Putamen (tissue), 1 donor: ENCODE measurements at regions not wholly inside any gene's neighbourhood (a gene's known extent, or its start where the extent isn't known, plus 50 kb on each side); places are given as distances from the start of the nearest gene placed in this dataset.
"Not testable (repeated sequence)": the region's sequence is repeated elsewhere in the genome, so short reads cannot be mapped to it uniquely, and the experiment has no call there.

Experiments used
- DNase-seq: peaks from one replicate; pipeline ENCODE4 v3.0.0-alpha.2; 2016; ENCODE audit warnings: low spot score

DNA sequence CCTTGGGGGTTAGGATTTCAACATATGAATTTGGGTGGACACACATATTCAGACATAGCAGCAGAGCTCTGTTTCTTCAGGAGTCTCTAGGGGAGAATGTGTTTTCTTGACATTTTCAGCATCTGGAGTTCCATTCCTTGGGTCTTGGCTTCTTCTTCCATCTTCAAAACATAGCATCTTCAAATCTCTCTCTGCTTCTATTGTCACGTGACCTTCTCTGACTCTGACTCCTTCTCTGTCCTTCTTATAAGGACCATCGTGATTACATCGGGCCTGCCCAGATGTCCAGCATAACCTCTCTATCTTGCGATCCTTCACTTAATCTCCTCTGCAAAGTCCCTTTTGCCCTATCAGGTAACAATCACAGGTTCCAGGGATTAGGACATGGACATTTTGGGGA, 101.0 kb upstream of the CHD6 start:
- DNase-seq: no peak

DNA sequence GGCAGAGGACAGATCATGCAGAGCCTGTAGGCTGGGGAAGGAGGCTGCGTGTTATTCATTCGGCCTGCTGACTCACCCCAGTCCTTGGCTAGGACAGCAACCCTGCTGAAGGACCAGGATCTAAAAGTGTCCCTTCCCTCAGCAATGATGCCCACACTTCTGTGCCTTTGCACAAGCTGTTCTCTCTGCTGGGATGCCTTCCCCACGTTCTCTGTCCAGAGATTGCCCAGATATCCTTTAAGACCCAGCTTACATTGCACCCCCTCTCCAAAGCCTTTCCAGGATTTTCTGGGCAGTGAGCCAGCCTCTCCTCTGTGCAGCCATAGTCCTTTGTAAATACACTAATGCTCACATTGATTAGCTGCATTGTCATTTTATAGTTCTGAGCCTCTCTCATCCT, 99.3 kb upstream of the CHD6 start:
- no peak for DNase-seq

DNA sequence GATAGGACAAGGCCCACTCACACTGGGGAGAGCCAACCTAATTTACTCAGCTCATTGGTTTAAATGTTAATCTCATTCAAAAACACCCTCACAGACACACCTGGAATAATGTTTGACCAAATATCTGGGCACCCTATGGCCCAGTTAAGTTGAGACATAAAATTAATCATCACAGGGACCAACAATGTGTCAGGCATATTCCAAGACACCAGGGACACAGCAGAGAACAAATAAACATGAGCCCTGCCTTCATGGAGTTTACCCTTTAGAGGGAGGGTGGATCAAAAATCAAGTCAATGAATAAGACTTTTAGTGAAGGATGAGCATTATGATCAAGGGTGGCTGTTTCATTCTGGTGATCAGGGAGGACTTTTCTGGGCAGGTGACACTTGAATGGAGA, 98.7 kb upstream of the CHD6 start:
- DNase-seq: no peak

DNA sequence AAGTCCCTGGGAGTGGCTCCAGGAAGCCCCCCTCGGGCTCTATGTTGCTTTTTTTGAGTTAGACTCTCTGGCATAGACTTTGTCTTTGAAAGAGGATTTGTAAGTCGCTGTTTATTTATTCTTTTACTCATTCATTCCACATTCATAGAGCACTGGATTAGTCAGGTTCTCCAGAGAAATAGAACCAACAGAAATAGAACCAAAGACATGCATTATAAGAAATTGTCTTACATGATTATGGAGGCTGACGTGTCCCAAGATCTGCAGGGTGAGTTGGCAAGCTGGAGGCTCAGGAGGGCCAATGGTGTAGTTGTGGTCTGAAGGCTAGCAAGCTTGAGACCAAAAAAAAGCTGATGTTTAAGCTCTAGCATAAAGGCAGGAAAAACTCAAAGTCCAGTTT, 98.3 kb upstream of the CHD6 start:
- no peak for DNase-seq

DNA sequence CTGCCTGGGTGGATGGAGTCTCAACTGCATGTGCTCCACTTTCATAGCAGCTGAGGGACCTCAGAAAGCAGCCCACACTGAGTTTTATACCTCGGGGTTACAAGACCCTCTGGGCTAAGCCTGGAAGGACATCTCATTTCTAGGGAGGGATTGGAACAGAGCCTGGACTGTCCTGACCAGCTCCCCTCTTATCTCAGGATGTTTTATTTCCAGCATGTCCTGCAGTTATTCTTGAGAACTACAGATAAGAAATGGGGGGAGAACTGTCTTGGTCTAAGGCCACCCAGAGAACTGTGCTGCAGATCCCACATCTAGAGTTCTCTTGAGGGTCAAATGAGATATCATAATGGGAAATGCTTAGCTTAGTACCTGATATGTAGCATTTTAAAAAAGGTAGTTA, 97.3 kb upstream of the CHD6 start:
- DNase-seq: no peak

DNA sequence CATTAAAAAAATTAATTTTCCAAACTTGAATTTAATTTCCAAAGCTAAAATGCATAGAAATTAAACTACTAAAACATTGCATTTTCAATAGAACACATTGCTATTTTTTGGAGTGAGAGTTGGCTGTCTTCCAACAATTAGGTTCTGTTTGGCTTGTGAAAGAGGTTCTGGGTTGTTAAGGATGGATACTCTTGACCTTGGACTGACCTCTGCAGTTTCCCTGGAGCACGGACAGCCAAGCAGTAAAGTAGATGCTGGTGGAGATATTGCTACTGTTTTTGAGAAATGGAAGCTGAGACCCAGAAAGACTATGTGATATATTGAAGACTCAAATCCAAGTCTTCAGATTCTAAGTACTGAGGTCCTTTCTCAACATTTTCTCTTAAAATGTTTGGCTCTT, 95.9 kb upstream of the CHD6 start:
- DNase-seq: no peak

DNA sequence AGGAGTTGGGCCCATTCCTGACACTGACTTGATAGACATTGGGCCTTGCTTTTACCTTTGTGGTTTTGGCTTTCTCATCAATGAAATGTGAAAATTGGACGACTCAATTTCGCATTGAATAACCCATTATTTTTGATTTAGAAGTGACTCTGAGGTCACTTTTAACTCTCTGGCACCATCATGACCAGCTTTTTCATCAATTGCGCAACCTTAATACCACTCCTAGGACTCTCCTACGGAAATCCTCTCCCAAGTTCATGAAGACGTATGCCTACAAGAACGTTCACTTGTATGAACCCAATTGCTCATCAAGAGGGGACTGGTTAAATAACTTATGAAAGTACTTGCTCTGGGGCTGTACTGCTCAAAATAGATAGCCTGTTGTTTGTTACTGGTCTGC, 86.7 kb upstream of the CHD6 start:
- DNase-seq: no peak

DNA sequence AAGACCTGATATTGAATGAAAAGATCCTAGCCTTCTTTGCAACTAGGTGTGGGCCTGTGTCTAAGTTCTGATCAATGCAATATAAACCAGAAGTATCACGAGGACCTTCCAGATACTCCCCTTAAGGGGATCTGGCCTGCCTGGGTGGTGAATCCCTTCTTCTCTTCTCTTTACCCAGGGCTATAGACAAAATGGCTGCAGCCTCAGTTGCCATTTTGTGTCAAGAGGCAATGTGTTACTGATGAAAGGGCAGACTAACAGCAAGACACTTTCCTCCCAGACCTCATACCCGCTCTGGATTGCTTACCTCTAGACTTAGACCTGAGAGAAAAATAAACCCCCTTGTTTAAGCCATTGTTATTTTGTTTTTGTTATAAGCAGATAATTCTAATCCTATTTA, 84.5 kb upstream of the CHD6 start:
- DNase-seq: no peak

DNA sequence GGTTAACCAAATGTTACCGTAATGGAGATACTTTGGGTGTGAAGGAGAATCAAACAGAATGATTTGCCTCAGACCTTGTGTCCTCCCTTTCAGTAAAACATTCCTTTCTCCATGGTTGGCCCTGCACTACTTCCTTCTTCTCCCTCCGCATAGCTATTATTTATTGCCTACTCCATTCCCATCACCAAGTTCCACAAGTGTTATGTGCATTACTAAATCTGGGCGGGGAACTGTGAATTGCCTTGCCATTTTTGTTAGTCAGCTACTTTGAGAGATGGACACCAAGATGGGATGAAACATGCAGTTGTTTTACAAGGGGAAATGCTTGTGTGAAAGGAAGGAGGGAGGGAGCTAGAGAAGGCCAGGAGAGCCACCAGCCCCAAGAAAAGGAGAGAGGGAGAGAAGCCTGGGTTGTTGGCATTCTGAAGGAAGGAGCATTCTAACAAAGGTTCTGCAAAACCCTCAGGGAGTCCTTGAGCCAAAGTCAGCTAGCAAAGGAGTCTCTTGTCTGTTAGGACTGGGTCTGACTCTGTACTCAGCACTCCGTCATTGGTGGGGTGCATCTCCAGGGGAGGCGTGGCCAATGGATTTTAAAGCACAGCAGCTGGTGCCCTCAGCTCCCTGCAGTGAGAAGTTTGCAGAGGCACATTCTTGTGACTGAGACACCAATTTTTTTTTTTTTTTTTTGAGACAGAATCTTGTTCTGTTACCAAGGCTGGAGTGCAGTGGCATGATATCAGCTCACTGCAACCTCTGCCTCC, 83.6 kb upstream of the CHD6 start:
- no peak for DNase-seq

DNA sequence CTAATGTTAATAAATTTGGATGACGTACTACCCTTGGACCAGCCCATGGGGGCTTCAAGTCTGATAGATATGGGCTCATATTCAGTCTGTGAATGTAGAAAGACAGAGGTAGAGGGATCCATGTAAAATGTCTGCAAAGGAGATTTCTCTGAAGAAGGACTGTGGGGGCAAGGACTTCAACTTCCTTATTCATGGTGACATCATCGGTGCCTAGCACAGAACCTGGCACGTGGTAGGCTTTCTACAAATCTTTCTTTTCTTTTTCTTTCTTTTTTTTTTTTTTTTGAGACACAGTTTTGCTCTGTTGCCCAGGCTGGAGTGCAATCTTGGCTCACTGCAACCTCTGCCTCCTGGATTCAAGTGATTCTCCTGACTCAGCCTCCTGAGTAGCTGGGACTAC, 81.5 kb upstream of the CHD6 start:
- not testable (repeated sequence) for DNase-seq

DNA sequence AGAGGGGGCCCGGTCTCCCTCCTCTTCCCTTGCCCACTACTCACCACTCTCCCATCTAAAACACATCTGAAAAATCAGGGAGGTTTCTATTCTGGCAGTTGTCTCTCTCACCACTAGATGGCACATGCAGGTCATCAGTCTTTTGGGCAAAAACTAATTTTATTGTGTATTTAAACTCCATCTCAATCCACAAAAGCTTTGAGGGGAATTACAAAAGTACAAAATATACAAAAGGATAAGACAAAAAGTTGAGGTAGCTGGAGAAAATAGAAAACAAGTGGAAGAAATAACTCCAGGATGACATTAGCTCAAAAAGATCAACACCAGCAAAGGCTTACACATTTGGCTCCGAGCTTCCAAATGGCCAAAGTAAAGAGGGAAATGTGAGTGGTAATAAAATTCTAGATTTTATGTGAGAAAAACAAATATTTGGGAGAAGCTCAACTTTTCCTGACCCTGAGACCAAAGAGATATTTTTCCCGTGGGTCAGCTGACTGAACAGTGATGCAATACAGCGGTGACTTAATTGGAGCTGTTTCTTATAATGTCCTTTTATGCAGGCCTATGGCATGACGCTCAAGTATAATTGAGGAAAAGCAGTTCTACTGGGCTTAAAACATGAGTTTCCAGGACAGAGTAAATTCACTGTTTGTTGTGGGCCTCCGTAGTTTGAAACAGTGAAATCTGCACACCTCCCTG, 79.8 kb upstream of the CHD6 start:
- DNase-seq: no peak

DNA sequence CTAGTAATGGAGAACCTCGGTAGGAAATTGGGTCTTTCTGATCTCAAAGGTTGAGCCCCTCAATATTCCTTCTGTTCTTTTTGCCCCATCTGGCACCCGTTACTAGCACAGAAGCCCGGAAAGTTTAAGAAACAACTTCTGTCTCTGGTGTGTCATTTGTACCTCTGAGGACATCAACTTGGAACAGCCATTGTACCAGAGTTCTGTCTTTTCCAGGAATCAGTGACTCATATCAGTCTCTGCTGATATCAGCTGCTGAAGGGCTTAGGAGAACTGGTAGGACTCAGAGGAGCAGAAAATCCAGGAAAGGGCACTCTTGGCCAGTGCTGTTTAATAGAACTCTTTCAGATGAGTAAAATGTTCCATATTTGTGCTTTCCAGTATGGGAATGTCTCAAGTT, 78.3 kb upstream of the CHD6 start:
- DNase-seq: no peak

DNA sequence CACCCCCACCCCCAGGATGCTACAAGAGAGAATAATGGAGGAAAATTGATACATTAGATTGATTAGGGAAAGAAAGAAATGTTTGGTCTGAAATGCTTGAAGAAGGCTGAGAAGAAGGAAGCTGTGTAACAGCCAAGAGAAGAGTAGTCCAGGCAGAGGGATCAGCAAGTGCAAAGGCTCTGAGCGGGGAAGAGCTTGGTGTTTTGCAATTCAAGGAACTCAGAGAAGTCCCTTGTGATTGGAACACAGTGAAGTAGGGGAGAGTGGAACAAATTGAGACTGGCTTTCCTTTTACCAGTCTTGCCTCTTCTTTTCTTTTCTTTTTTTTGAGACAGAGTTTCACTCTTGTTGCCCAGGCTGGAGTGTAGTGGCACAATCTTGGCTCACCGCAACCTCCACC, 76.6 kb upstream of the CHD6 start:
- no peak for DNase-seq

DNA sequence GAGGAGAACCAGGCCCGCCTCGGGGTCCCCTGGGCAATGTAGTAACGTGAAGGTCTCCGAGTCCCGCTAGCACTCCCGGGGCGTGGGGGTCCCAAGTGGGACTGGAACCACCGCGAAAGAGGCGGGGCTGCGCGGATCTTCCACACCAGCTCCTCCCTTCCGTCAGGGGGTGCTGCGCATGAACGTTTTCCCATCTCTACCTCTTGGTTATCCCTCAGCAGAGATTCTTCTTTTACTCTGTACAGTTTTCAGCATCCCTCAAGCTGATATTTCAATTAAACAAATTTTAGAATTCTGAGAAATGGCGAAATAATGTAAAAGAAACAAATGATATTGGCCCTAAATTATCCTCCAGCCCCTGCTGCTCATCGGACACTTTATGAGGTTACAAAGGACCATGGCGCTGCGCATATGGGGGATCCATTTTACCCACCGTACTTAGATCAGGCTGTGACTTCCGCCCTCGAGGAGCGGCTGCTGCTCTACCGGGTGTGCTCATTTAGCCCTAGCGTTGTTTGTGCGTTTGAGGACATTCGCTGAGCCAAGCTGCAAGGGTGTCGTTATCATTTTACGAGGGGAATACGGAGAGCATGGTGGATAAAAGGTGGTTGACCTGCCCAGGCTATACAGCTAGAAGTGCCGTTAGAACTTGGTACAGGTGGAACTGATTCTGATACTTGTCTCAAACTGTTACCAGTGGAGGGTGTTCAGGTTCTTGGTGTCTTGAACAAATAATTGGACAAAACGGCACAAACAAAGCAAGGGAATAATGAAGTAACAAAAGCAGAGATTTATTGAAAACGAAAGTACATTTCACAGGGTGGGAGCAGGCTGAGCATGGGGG, 75.2 kb upstream of the CHD6 start:
- peak; percentile 91 for DNase-seq

DNA sequence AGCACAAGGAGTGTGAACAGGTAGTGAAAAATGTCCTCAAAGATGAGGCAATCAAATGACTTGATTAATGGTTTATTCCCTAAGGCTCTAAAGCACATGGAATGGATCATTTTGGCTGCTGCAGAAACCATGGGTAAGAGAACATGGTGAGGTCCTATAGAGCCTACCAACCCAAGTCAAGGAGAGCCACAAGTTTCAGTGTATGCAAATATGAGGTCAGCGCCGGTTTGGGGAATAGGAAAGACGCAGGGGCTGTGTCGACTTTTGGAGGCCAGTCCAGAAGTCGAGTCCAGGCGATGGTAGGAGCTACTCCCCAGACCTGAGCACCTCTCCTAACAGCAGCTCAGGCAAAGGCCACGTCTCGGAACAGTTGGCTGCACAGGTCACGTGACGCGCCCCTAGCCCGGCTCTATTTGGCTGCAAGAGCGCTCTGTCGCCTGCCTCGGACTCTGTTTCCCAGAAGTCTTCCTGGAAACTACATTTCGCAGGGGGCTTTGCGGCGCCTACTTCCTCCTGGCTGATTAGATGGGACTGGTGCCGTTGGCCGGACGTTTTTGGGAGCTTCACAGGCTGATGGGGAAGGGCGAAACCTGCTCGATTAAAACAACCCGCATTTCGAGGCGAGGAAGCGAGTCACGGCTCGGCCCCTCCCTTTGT, 74.4 kb upstream of the CHD6 start:
- peak; percentile 89 for DNase-seq

DNA sequence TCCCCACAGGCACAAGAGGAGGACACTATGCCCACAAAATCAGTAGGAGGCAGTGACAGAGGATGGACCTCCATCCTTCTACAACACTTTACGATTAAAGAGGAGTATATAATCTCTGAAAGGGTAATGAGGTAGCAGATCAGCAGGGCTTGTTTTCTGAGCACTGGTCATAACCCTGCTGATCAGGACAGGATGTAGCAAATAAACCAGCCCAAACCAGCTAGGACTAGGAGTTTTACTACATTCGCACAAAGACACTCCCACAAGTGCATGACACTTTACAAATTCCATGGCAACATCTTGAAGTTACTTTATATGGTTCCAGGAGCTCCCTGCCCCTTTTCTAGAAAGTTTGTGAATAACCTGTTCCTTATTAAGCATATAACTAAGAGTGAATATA, 73.3 kb upstream of the CHD6 start:
- DNase-seq: no peak

DNA sequence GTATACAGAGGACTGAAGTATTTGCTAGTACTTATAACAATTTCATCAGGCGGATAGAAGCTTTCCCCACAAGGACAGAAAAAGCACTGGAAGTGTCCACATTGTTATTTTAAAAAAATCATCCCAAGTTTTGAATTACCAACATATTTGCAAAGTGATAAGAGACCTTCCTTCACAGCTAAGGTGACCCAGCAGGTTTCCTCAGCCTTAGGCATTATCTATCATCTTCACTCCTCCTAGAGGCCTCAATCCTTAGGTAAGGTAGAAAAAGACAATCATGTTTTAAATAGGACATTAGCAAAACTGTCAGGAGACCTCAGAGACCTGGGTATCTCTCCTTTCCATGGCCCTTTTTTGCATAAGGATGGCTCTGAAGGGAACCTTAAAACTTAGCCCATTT, 72.5 kb upstream of the CHD6 start:
- DNase-seq: no peak

DNA sequence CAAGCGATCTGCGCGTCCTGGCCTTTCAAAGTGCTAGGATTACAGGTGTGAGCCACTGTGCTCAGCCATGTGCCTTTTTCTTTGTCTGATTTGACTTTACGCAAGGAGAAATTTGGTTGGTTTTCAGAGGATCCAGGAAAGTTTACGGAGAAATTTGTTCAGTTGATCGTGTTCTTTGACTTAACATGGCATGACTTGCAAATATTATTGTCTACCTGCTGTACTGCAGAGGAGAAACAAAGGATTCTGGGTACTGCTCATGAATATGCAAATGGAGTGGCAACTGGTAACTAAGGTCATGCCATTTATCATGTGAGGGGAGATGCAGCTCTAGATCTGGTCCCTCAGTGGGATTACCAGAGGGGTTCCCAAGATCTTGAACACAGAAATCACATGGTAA, 68.8 kb upstream of the CHD6 start:
- no peak for DNase-seq

DNA sequence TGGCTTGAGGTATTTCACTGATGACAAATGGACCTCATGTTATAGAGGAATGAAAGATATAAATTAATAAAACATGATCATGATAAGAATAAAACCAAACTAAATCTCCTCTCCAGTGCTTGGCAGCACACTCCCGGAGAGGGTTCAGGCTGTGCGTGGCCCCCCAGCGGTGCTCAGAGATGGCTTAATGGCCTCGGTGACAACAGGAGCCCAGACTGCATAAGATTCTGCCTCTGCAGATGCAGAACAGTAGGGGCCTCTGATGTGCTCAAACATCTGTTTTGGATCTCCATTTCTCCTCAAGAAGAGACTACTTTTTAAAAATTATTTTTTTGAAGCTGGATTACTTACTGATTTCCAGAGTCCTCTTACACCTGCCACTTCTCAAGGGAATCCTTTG, 67.0 kb upstream of the CHD6 start:
- not testable (repeated sequence) for DNase-seq

DNA sequence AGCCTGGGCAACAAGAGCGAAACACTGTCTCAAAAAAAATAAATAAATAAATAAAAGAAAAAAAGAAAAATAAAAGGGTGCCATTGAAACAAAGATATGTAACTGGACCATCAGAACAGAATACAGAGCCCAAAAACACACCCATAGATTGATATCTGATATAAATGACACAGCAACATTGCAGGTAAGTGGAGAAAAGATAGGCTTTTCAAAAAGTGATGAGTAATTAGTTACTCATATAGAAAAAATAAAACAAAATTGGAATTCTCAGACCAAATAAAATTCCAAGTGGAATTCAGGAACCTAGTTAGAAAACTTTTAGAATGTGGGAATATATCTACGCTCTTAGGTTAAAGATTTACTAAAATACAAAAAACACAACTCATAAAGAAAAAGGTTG, 60.6 kb upstream of the CHD6 start:
- no peak for DNase-seq

DNA sequence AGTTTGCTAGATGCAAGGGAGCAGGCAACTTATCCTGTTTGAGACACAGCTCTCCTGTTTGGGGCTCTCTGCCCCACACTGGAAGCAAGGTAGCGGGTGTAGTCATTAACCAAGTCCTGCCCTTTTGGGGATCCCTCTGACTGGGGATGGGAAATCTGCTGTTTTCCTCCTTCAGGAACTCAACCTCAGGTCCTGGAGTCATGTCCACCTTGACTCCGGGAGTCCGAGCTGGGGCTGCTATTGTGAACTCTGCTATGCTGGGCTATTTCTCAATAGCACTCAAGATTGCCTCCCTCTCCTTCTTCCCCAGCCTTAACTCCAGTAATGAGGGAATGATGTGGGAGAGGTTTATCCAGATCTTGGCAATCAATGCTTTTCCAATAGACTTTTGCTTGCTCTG, 54.1 kb upstream of the CHD6 start:
- no peak for DNase-seq

DNA sequence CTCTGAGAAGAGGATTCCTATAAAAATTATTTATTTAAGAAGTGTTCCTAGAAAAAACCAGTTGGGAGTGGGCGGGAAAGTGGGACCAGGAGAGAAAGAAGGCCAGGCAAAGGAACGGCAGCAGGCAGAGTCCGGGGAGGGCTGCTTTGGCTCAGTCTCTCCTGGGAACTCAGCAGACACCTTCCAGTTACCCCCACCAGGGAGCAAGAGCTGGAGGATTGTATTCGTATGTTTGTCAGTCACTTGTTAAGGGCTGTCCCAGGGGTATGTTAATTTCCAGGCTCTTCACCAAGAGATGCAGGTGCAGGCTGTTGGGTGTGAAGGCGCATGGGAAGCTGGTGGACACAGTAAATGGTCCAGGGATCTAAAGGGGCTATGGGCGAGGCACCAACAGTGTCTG, 53.0 kb upstream of the CHD6 start:
- DNase-seq: no peak

DNA sequence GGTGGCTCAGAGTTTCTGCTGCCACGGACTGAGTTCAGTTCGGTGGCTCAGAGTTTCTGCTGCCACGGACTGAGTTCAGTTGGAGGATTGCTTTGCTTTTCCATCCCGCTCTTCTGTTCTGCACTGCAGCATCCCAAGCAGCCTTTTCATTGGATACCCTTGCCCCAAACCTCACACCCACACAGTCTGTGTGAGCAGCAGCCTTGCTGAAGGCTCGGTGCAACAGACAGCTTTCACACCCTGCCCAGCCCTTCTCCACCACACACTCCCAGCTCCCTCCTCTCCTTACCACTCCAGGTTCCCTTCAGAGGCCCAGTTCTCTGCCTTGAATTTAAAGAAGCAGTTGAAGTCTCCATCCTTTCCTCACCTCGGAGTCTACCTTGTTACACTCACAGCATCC, 52.5 kb upstream of the CHD6 start:
- no peak for DNase-seq
